GM12878 (cell line): ENCODE measurements at regions not wholly inside any gene's neighbourhood (a gene's known extent, or its start where the extent isn't known, plus 50 kb on each side); places are given as distances from the start of the nearest gene placed in this dataset.
"Not testable (repeated sequence)": the region's sequence is repeated elsewhere in the genome, so short reads cannot be mapped to it uniquely, and the experiment has no call there.

Experiments used
- ATAC-seq: fragments of 200-7000 bp; cut with Tn5 transposase; 3 replicates; pipeline ENCODE4 v1.9.1; 2020; ENCODE audit warnings: mild to moderate bottlenecking, moderate library complexity
- BruUV-seq: library from RNA; stranded (reverse); fragments of 400-500 nt; replicated peaks from 2 replicates; lab custom pipeline; 2021; lab: Mats Ljungman, UMichigan
- CTCF ChIA-PET: fragments of 300-600 bp; sonication (Branson Sonifier 250); formaldehyde crosslinking; extraction: SDS; loops from one replicate; lab custom pipeline; 2021; ENCODE audit warnings: inconsistent platforms; lab: Yijun Ruan, JAX
- POLR2A ChIA-PET: fragments of 350-600 bp; formaldehyde crosslinking; extraction: SDS; loops from one replicate; lab custom pipeline; 2021; ENCODE audit warnings: inconsistent platforms; lab: Charles Lee
- RAD21 ChIA-PET: fragments of 300-600 bp; sonication (Branson Sonifier 250); formaldehyde crosslinking; loops from one replicate; lab custom pipeline; 2023; ENCODE audit warnings: antibody characterized with exemption; ENCODE audit not compliant: unreplicated experiment; lab: Charles Lee
- SMC1A ChIA-PET: fragments of 300-600 bp; sonication (Branson Sonifier 250); formaldehyde crosslinking; loops from one replicate; lab custom pipeline; 2023; ENCODE audit not compliant: unreplicated experiment, uncharacterized antibody; lab: Charles Lee
- DNase-seq: peaks from one replicate; pipeline ENCODE4 v3.0.0-alpha.2; 2011; ENCODE audit warnings: low read depth, low spot score
- FAIRE-seq: peaks from 3 replicates; lab custom pipeline; 2011; peaks lifted over from hg19 to GRCh38; lab: Jason Lieb, UNC
- H2AFZ ChIP-seq: 2 replicates; pipeline ENCODE4 v1.6.0; 2011; ENCODE audit warnings: low read depth, low read length, control low read depth; ENCODE audit not compliant: control insufficient read depth
- H3K27ac ChIP-seq: 2 replicates; pipeline ENCODE4 v1.5.1; 2011; ENCODE audit warnings: control low read depth; ENCODE audit not compliant: control insufficient read depth, insufficient read depth
- H3K27me3 ChIP-seq, 2 experiments: replicated peaks in 1 of 2; 2 replicates each; pipeline versions ENCODE4 v1.6.0 to v1.6.1; 2011; ENCODE audit warnings: low read length in 1 of 2; ENCODE audit not compliant: control insufficient read depth in 2 of 2, insufficient read depth in 2 of 2
- H3K36me3 ChIP-seq, 2 experiments: 2 replicates each; pipeline ENCODE4 v1.5.1; 2011; ENCODE audit warnings: low read length in 1 of 2; ENCODE audit not compliant: control insufficient read depth in 2 of 2, insufficient read depth in 2 of 2
- H3K4me1 ChIP-seq: 2 replicates; pipeline ENCODE4 v1.6.1; 2011; ENCODE audit warnings: mild to moderate bottlenecking, low read length, moderate library complexity, mixed read lengths; ENCODE audit not compliant: control insufficient read depth, insufficient read depth
- H3K4me2 ChIP-seq: 2 replicates; pipeline ENCODE4 v1.6.0; 2011; ENCODE audit warnings: control low read depth; ENCODE audit not compliant: control insufficient read depth, insufficient read depth
- H3K4me3 ChIP-seq: fragments of 200-600 bp; sonication (generic); 2 replicates; pipeline ENCODE4 v1.5.1; 2016
- H3K79me2 ChIP-seq: 2 replicates; pipeline ENCODE4 v1.6.0; 2011; ENCODE audit warnings: low read length; ENCODE audit not compliant: control insufficient read depth, insufficient read depth
- H3K9ac ChIP-seq: 2 replicates; pipeline ENCODE4 v1.8.0; 2011; ENCODE audit warnings: low read length, control low read depth, mixed read lengths; ENCODE audit not compliant: control insufficient read depth, insufficient read depth
- H3K9me3 ChIP-seq: replicated peaks from 3 replicates; pipeline ENCODE4 v1.5.1; 2011; ENCODE audit warnings: mild to moderate bottlenecking, low read length; ENCODE audit not compliant: control insufficient read depth, insufficient read depth
- H4K20me1 ChIP-seq: 2 replicates; pipeline ENCODE4 v1.6.0; 2011; ENCODE audit not compliant: control insufficient read depth, insufficient read depth
- CBX5 ChIP-seq: sonication (generic); IDR thresholded peaks from 2 replicates; pipeline ENCODE4 v1.6.1; 2016; ENCODE audit warnings: low read depth, moderate library complexity, mild to moderate bottlenecking, inconsistent platforms
- SMAD1 ChIP-seq: fragments of 450-650 bp; IDR thresholded peaks from 2 replicates; pipeline ENCODE4 v1.6.1; 2018; ENCODE audit warnings: mild to moderate bottlenecking, low read depth; ENCODE audit not compliant: partially characterized antibody
- WGBS: methylation state at CpG from one replicate; pipeline ENCODE4 v1.1.6; 2016; ENCODE audit warnings: low lambda C conversion rate; ENCODE audit not compliant: insufficient replicate concordance, insufficient coverage; ENCODE audit errors: missing lambda C conversion rate; 5-methylcytosine and 5-hydroxymethylcytosine counted together
- in situ Hi-C: fragments of 300-500 bp; cut with MboI; formaldehyde crosslinking; loops from 9 replicates; pipeline ENCODE4 v1.14.3; 2018; ENCODE audit warnings: mixed read lengths
- intact Hi-C: fragments of 100-400 bp; cut with micrococcal nuclease; formaldehyde crosslinking; loops from one replicate; pipeline ENCODE4 v1.14.2; 2022; ENCODE audit not compliant: unreplicated experiment
- TF ChIP-seq, protein P1 (sequence below): fragments of 450-650 bp; formaldehyde crosslinking; IDR thresholded peaks from 2 replicates; pipeline ENCODE4 v1.5.0; 2022; ENCODE audit warnings: mild to moderate bottlenecking, missing genetic modification characterization
- TF ChIP-seq, protein P2 (sequence below): fragments of 150-350 bp; IDR thresholded peaks from 2 replicates; pipeline ENCODE4 v1.6.1; 2014; ENCODE audit warnings: mild to moderate bottlenecking, low read depth, low read length

DNA sequence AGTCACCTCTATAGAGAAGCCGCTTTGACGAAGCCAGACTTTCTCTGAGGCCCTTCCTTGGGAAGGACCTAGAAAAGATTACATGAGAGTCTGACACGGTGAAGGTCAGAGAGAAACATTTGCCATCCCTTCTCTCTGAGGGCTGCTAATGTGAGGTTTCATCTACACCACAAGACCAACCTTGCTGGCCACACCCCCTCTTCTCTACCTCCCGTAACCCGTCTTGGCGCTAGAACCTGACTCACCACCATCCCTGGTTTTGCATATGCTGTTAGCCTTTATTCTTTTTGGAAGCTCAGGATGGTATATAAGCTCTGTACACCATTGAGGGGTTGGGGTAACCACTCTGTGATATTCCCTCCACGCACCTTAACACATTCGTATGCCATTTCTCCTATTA, 63.6 kb downstream of the FOXF2 start:
- no peaks in the 10 kb centered on the region for H3K27me3 ChIP-seq
- H3K9ac ChIP-seq = no peak overlapping the region
- no peak overlapping the region for H3K4me3 ChIP-seq
- no peaks in the 10 kb centered on the region for H3K36me3 ChIP-seq
- BruUV-seq = no TSS peak
- DNase-seq (no peak), ATAC-seq (no peak), FAIRE-seq (no peak)
- peaks cover 11% of the 10 kb centered on the region; the same call in 2 of the 3 replicates for H3K9me3 ChIP-seq
- POLR2A ChIA-PET = no interaction called here
- intact Hi-C loops = no loop called here
- H3K4me2 ChIP-seq = no peak overlapping the region
- in situ Hi-C loops = no loop called here
- RAD21 ChIA-PET = no interaction called here
- SMC1A ChIA-PET = no interaction called here
- no peaks in the 10 kb centered on the region for H4K20me1 ChIP-seq
- H3K4me1 ChIP-seq = no peaks in the 10 kb centered on the region
- CTCF ChIA-PET = interaction anchor here (1.1 kb wide), 1 partner anchor 16 kb away, joined by 4 read pairs; no protein-coding TSS in a partner anchor
- WGBS = 66% methylated on average over 8 of the region's 8 CpGs
- TF ChIP-seq, protein P1, sequence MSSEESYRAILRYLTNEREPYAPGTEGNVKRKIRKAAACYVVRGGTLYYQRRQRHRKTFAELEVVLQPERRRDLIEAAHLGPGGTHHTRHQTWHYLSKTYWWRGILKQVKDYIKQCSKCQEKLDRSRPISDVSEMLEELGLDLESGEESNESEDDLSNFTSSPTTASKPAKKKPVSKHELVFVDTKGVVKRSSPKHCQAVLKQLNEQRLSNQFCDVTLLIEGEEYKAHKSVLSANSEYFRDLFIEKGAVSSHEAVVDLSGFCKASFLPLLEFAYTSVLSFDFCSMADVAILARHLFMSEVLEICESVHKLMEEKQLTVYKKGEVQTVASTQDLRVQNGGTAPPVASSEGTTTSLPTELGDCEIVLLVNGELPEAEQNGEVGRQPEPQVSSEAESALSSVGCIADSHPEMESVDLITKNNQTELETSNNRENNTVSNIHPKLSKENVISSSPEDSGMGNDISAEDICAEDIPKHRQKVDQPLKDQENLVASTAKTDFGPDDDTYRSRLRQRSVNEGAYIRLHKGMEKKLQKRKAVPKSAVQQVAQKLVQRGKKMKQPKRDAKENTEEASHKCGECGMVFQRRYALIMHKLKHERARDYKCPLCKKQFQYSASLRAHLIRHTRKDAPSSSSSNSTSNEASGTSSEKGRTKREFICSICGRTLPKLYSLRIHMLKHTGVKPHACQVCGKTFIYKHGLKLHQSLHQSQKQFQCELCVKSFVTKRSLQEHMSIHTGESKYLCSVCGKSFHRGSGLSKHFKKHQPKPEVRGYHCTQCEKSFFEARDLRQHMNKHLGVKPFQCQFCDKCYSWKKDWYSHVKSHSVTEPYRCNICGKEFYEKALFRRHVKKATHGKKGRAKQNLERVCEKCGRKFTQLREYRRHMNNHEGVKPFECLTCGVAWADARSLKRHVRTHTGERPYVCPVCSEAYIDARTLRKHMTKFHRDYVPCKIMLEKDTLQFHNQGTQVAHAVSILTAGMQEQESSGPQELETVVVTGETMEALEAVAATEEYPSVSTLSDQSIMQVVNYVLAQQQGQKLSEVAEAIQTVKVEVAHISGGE (CRISPR knock-in tag) = no peak
- TF ChIP-seq CBX5 (no peak), SMAD1 (no peak)
- TF ChIP-seq, protein P2, sequence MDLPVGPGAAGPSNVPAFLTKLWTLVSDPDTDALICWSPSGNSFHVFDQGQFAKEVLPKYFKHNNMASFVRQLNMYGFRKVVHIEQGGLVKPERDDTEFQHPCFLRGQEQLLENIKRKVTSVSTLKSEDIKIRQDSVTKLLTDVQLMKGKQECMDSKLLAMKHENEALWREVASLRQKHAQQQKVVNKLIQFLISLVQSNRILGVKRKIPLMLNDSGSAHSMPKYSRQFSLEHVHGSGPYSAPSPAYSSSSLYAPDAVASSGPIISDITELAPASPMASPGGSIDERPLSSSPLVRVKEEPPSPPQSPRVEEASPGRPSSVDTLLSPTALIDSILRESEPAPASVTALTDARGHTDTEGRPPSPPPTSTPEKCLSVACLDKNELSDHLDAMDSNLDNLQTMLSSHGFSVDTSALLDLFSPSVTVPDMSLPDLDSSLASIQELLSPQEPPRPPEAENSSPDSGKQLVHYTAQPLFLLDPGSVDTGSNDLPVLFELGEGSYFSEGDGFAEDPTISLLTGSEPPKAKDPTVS = no peak
- no peak overlapping the region for H3K27ac ChIP-seq
- no peak overlapping the region for H2AFZ ChIP-seq
- H3K79me2 ChIP-seq = no peaks in the 10 kb centered on the region

DNA sequence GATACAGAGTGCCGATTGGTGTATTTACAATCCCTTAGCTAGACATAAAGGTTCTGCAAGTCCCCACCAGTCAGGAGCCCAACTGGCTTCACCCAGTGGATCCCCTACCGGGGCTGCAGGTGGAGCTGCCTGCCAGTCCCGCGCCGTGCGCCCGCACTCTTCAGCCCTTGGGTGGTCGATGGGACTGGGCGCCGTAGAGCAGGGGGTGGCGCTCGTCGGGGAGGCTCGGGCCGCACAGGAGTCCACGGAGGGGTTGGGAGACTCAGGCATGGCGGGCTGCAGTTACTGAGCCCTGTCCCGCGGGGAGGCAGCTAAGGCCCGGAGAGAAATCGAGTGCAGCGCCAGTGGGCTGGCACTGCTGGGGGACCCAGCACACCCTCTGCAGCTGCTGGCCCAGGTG, 67.4 kb downstream of the FOXF2 start:
- BruUV-seq, in situ Hi-C loops, CTCF ChIA-PET, POLR2A ChIA-PET, H3K4me2 ChIP-seq, ATAC-seq, H3K4me1 ChIP-seq, intact Hi-C loops, H3K4me3 ChIP-seq, FAIRE-seq, RAD21 ChIA-PET, H3K79me2 ChIP-seq, H3K27ac ChIP-seq, H3K27me3 ChIP-seq, H4K20me1 ChIP-seq, H3K9me3 ChIP-seq, H3K36me3 ChIP-seq, H2AFZ ChIP-seq, H3K9ac ChIP-seq, DNase-seq: not testable (repeated sequence)
- SMC1A ChIA-PET = interaction anchor here (0.9 kb wide), 1 partner anchor 10 kb away, joined by 5 read pairs; no protein-coding TSS in a partner anchor
- 77% methylated on average over 18 of the region's 22 CpGs for WGBS
